NCI-H1105 (cell line): ENCODE measurements at regions not wholly inside any gene's neighbourhood (a gene's known extent, or its start where the extent isn't known, plus 50 kb on each side); places are given as distances from the start of the nearest gene placed in this dataset.
"Not testable (repeated sequence)": the region's sequence is repeated elsewhere in the genome, so short reads cannot be mapped to it uniquely, and the experiment has no call there.

Experiments used
- DNase-seq: peaks from one replicate; lab custom pipeline; 2025; lab: John Stamatoyannopoulos, UW

DNA sequence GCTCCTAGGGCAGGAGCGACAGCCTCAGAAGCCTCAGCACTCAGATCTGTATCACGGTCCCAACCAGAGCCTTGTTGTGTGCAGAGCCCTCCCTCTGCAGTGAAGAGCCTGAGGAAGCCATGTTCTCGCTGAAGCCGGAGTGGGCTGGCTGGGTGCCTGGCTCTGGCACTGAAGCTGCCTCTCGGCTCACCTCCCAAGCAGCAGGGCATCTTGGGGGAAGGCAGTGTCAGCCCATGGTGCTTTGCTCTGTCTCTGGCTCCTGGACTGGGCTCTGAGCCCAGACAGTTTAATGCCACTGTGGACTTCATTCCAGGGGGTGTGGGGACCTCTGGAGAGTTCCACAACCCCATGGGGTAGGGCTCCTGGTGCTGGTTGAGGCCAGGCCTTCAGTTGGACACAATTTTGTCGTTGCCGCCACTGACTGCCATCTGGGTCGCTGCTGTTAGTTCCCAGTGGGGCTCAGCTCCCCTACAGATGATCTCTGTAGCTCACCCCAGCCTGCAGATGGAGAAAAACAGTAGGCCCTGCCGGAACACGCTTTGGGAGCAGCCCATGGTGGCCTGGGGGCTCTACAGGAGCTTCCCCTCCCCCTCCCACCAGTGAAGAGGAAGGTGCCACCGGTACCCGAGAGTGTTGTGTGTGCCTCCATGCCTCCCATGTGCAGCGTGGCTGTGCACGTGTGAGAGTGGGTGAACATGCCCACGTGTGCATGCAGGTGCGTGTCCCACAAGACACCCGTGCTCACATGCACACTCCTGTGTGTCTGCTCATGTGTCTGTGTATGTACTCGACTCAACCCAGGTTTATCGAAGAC is 86.5 kb upstream of the B3GAT1 start:
- DNase-seq, result no peak

DNA sequence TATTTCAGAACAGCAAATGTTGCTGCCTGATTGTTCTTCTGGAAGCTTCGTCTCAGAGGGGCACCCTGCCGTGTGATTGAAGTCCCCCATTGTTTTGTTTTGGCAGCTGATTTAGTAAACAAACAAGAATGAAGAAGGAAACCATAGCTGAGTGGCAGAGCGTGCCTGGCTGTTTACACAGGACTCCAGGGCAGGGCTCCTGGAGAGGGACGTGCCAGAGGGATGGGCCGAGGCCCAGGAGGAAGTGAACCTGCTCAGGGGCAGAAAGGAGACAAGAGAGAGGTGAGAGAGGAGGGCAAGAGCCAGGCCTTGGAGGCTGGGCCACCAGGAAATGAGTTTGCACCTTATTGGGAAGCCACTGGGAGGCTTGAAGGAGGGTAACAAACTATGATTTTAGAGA is 85.5 kb upstream of the B3GAT1 start:
- no peak for DNase-seq

- not testable (repeated sequence) for DNase-seq
These were observed 84.0 kb upstream of the B3GAT1 start for GRCh38 chr11:134496058-134496457.

DNA sequence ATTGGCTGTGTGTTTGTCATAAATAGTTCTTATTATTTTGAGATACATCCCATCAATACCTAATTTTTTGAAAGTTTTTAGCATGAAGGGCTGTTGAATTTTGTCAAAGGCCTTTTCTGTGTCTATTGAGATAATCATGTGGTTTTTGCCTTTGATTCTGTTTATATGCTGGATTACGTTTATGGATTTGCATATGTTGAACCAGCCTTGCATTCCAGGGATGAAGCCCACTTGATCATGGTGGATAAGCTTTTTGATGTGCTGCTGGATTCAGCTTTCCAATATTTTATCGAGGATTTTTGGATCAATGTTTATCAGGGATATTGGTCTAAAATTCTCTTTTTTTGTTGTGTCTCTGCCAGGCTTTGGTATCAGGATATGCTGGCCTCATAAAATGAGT is 82.4 kb upstream of the B3GAT1 start:
- DNase-seq, result not testable (repeated sequence)

- not testable (repeated sequence) for DNase-seq
These were observed 80.4 kb upstream of the B3GAT1 start for GRCh38 chr11:134492411-134492810.

GRCh38 chr11:134489728-134490127 is 77.7 kb upstream of the B3GAT1 start:
- no peak for DNase-seq

DNA sequence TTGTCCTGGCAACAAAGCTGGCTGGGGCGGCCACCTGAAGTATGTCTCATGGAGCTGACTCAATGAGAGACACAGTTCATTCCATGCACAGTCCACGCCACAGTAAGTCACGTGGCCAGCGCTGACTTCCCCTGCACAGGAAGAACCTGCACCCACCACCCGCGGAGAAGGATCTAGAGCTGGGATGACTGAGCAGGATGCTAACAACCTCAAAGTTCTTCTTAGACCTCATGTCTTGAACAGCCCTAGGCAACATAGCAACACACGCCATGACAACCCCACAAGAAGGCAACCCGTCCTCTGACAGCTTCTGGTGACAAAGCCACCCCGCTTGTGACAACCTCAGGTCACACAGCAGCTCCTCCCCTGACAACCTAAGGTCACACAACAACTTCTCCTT is 76.9 kb upstream of the B3GAT1 start:
- no peak for DNase-seq

GRCh38 chr11:134488512-134488911 is 76.5 kb upstream of the B3GAT1 start:
- DNase-seq, result no peak

GRCh38 chr11:134487696-134488095 is 75.7 kb upstream of the B3GAT1 start:
- no peak for DNase-seq

GRCh38 chr11:134486704-134487103 is 74.7 kb upstream of the B3GAT1 start:
- no peak for DNase-seq

DNA sequence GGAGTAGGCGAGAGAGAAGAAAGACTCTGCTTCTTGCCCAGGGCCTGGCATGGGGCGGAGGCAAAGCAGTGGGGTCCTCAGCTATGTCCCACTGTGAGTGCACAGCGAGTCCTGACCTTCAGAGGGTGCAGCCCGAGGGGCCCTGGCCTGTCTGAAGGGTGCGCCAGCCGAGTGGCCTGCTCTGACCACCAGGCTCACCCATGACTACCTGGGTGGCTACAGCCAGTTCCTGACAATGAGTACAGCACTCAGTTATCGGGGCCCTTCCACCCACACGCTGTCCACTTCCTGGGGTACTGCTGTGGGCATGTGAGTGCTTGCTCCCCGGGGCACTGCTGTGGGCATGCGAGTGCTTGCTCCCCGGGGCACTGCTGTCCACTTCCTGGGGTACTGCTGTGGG is 74.1 kb upstream of the B3GAT1 start:
- DNase-seq, result no peak

- no peak for DNase-seq
These were observed 73.3 kb upstream of the B3GAT1 start for GRCh38 chr11:134485316-134485715.

- DNase-seq, result no peak
These were observed 71.8 kb upstream of the B3GAT1 start for GRCh38 chr11:134483857-134484256.

- no peak for DNase-seq
These were observed 71.2 kb upstream of the B3GAT1 start for GRCh38 chr11:134483291-134483690.

- no peak for DNase-seq
These were observed 70.8 kb upstream of the B3GAT1 start for GRCh38 chr11:134482865-134483264.

GRCh38 chr11:134481933-134482527 is 70.0 kb upstream of the B3GAT1 start:
- DNase-seq, result no peak

DNA sequence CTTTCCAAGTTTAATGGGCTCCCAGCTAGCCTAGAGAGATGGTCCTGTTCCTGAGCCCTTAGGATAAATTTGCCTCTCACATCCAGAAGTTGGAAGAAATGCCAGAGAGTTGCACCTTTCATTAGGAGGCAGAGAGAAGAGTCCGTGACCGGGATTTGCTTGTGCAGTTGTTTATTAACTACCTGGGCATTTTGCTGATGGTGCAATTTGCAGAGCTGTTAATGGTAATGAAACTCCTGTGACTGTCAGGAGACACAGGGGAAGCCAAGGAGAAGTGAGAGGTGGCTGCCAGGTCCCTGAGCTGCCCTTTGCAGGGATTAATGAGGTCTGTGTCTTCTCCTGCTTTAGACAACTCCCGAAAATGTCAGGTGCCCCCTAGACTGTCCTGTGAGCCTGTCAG is 69.1 kb upstream of the B3GAT1 start:
- DNase-seq, result no peak

DNA sequence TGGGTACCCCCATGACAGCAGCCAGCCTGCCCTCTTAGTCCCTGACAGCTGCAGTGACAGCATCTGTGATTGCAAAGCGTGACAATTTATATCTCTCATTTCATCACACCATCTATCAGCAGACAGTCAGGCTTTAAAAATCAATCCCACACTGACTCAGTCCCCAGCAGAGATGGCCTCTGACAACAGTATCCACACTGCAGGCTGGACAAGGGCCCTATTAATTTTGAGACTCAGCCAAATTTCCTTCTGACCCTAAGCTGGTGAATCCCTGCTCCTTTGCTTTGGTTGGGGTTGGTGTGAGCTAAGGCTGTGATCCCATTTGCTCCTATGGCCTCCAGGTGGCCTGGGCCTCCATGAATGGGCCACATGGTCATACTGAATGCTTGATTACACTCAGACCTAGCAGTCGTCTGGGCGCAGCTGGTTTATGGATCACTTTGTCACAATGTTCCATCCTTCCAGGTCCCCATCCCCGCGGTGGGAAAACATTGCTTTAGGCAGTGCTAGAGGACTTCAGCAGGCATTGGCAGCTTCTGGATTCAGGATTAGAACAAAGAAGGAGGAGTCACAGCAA is 68.2 kb upstream of the B3GAT1 start:
- DNase-seq, result no peak

- DNase-seq, result no peak
These were observed 67.4 kb upstream of the B3GAT1 start for GRCh38 chr11:134479206-134480135.

DNA sequence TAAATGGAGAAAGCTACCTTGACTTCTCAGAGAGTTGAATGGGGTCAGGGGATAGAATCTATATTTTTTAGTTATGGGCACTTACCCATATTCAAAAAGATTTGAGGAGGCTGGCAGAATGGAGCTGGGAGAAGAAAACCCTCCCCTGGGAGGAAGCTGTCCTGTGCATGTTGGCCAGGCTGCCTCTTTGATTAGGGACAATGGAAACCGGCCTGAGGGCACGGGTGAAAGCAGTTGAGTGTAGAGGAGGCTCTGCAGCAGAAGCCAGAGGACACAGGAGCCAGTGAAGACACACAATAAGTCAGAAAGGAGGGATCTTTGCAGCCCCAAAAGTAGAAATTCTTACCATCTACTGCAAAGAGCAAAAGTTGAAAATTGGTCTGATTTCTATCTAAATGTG is 66.6 kb upstream of the B3GAT1 start:
- DNase-seq, result no peak

DNA sequence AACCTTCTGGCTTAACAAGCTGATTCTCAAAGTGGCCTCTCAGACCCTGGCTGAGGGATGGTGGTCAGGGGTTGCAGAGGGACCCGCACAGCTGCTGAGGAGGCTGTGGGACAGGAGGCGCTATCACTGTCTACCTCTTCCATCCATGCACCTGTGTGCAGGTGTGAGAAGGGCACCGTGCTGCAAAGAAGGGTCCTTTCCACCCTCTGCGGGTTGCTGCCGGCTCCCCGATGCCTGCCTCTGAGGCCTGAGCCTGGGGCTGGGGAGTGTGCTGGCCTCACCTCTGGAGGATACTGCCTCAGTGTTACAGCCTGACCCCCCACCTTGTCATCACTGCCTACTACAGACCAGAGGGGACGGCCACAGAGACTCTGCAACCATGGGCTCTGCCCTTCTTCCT is 66.1 kb upstream of the B3GAT1 start:
- DNase-seq, result no peak

- DNase-seq, result no peak
These were observed 65.4 kb upstream of the B3GAT1 start for GRCh38 chr11:134477486-134477885.
